Brain pericyte (primary cell): ENCODE measurements at regions not wholly inside any gene's neighbourhood (a gene's known extent, or its start where the extent isn't known, plus 50 kb on each side); places are given as distances from the start of the nearest gene placed in this dataset.
"Not testable (repeated sequence)": the region's sequence is repeated elsewhere in the genome, so short reads cannot be mapped to it uniquely, and the experiment has no call there.

Source experiments
- DNase-seq: peaks from one replicate; pipeline ENCODE4 v3.0.0-alpha.2; 2012; ENCODE audit warnings: low read depth, low spot score

- DNase-seq = no peak
Observed at GRCh38 chr2:51401546-51401945, 369.6 kb upstream of the NRXN1 start.

- DNase-seq = no peak
Observed at GRCh38 chr2:51387235-51387634, 355.3 kb upstream of the NRXN1 start.

- DNase-seq = no peak
Observed at GRCh38 chr2:51379997-51380396, 348.1 kb upstream of the NRXN1 start.

- DNase-seq = no peak
Observed at GRCh38 chr2:51368250-51368649, 336.3 kb upstream of the NRXN1 start.

- peak; percentile 34 for DNase-seq
Observed at GRCh38 chr2:51350100-51350499, 318.2 kb upstream of the NRXN1 start.

GRCh38 chr2:51344886-51345285, 313.0 kb upstream of the NRXN1 start:
- DNase-seq = no peak

GRCh38 chr2:51335087-51336058, 303.4 kb upstream of the NRXN1 start:
- no peak for DNase-seq

GRCh38 chr2:51329512-51329911, 297.6 kb upstream of the NRXN1 start:
- DNase-seq = no peak

- no peak for DNase-seq
Observed at GRCh38 chr2:51324051-51324450, 292.1 kb upstream of the NRXN1 start.

- DNase-seq = no peak
Observed at GRCh38 chr2:51322613-51323012, 290.7 kb upstream of the NRXN1 start.

GRCh38 chr2:51304311-51304710, 272.4 kb upstream of the NRXN1 start:
- DNase-seq = no peak

- DNase-seq = no peak
Observed at GRCh38 chr2:51301381-51301780, 269.4 kb upstream of the NRXN1 start.

GRCh38 chr2:51299370-51299769, 267.4 kb upstream of the NRXN1 start:
- DNase-seq = no peak

- no peak for DNase-seq
Observed at GRCh38 chr2:51297488-51297887, 265.6 kb upstream of the NRXN1 start.

GRCh38 chr2:51293566-51294200, 261.8 kb upstream of the NRXN1 start:
- no peak for DNase-seq

- no peak for DNase-seq
Observed at GRCh38 chr2:51291762-51292551, 260.0 kb upstream of the NRXN1 start.

- DNase-seq = no peak
Observed at GRCh38 chr2:51290725-51291124, 258.8 kb upstream of the NRXN1 start.

- no peak for DNase-seq
Observed at GRCh38 chr2:51289045-51289444, 257.1 kb upstream of the NRXN1 start.

GRCh38 chr2:51268191-51268590, 236.3 kb upstream of the NRXN1 start:
- DNase-seq = no peak

GRCh38 chr2:51265539-51265938, 233.6 kb upstream of the NRXN1 start:
- no peak for DNase-seq

GRCh38 chr2:51263951-51264350, 232.0 kb upstream of the NRXN1 start:
- DNase-seq = no peak

GRCh38 chr2:51263101-51263500, 231.2 kb upstream of the NRXN1 start:
- not testable (repeated sequence) for DNase-seq
